HG02884 (cell line): ENCODE measurements at regions not wholly inside any gene's neighbourhood (a gene's known extent, or its start where the extent isn't known, plus 50 kb on each side); places are given as distances from the start of the nearest gene placed in this dataset.
A peak's percentile ranks its signal among the peaks of the same experiment; 100 is the strongest.

Experiments used
- ATAC-seq: cut with Tn5 transposase; IDR thresholded peaks from one replicate; pipeline ENCODE4 v1.9.1; 2021; ENCODE audit warnings: mild to moderate bottlenecking, moderate library complexity; ENCODE audit not compliant: unreplicated experiment

- no peak for ATAC-seq
These were observed 53.4 kb downstream of the PTCHD4 start for GRCh38 chr6:48057601-48058000.

GRCh38 chr6:48048451-48049146 is 62.4 kb downstream of the PTCHD4 start:
- ATAC-seq = no peak

GRCh38 chr6:48041894-48042293 is 69.1 kb downstream of the PTCHD4 start:
- ATAC-seq = no peak

- no peak for ATAC-seq
These were observed 73.1 kb downstream of the PTCHD4 start for GRCh38 chr6:48037946-48038345.

- ATAC-seq = no peak
These were observed 74.7 kb downstream of the PTCHD4 start for GRCh38 chr6:48036316-48036715.

GRCh38 chr6:48032151-48032550 is 78.8 kb downstream of the PTCHD4 start:
- ATAC-seq = no peak

DNA sequence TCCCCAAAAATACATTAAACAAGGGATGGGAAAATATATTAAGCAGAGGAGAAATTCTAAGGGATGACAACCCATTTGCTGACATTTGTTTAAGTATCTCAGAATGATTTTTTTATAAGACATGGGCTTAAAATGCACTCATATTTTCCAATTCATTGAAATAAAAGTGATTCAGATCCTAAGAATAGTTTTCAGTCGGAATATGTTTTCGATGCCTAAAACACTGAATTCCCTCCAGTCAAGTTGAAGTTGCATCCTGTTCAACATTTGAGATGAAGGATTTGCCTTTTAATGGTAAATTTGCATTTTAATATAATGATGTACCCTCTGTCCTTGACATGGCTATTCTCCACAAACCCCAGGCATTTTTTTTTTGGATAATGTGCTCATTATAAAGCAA is 79.3 kb downstream of the PTCHD4 start:
- ATAC-seq = no peak

GRCh38 chr6:48027704-48028435 is 83.1 kb downstream of the PTCHD4 start:
- peak; percentile 88 for ATAC-seq

- no peak for ATAC-seq
These were observed 86.0 kb downstream of the PTCHD4 start for GRCh38 chr6:48024956-48025355.

GRCh38 chr6:48021904-48022303 is 89.1 kb downstream of the PTCHD4 start:
- no peak for ATAC-seq

DNA sequence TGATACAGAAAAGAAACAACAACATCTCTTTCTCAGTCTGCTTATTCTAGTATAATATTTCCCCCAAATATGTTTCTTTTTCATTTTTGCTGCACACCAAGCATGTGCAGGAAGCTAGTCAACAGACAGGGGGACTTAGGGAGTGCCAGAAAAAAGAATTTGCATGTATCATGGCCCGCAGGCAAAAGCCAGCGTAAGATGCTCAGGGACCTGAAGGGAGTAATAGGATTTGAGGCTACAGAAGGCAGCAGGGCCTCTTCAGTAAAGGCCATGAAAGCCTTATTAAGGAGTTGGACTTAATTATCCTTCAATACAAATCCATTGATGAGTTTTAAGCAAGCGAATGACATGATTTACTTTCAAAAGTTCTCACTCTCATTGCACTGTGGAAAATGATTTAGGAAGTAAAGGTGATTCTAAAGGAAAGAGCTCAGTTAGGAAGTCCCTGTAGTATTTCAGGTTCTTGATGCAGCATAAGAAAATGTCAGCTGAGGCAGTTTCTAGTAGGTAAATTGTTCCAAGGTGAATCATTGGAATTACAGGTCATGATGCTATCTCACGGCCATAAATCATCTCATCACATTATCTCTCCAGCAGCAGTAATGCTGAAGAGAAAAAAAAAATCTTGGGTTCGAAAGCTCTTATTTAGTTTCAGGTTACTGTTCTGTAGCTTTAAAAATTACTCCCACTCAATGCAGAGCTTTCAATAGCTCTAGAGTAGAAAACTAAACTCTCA is 94.8 kb downstream of the PTCHD4 start:
- no peak for ATAC-seq

DNA sequence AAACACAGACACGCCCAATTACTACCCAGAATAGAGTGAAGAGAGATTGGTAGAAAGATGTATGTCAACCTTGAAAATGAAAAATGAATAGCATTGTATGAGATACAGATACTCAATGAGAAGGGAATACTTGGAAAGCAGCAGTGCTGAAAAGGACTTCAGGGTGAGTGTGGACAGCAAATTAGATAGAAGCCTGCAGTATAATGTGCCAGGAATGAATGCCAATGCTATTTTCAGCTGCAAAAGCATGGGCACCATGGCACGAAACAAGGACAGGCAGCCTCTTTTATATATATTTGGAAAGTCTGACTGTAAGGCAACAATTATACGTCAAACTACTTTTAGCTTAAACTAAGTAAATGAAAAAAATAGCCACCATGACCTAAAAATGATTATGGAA is 118.2 kb downstream of the PTCHD4 start:
- ATAC-seq = no peak

DNA sequence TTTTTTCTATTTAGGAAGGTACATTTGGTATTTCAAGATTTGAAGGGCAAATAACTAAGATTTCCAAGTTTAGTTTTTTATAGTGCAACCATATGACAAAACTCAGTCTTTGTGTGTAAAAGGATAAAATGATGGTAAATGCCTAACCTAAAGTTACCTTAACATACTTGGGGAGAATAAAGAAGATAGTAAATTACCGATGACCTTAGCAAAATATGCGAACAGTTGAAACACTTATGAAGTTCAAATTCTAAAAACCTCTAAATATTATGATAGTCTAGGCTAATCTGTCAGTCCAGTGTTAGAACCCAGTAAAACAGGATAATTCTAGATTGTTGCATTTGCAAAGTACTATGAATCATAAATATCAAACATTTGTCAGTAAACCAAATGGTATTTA is 127.5 kb downstream of the PTCHD4 start:
- no peak for ATAC-seq

- no peak for ATAC-seq
These were observed 133.7 kb downstream of the PTCHD4 start for GRCh38 chr6:47977314-47977713.

DNA sequence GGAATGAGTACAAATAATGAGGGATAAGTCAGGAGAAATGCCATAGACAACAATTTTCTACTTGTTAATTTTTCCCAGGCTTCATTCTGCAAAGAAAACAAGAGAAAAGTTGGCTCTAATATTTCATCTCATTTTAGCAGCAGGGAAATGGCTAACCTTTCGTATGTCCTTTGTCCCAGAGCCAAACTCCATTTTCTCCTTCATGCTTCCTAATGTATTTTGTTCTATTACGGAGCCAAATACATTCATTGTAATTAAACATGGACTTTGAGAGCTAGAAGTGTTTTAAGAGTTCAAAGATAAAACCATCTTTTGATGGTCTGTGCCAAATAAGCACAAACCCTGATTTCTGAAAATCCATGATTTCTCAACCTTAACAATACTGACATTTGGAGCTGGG is 136.9 kb downstream of the PTCHD4 start:
- no peak for ATAC-seq

DNA sequence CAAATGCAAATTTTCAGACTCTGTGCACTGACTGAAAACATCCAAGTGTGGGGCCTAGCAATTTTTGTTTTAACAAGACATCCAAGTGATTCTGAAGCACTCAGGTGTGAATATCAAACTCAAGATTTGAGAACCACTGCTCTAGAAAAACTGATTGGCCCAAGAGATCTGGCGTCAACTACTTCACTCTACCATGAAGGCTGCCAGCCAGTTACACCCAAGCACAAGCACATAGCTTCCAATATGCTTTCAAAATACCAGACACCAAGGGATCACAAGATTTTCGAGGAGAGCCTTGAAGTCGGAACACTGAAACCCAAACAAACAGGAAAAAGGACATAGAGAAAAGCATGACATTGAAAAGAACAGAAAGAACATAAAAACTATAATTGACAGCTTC is 140.2 kb downstream of the PTCHD4 start:
- no peak for ATAC-seq

DNA sequence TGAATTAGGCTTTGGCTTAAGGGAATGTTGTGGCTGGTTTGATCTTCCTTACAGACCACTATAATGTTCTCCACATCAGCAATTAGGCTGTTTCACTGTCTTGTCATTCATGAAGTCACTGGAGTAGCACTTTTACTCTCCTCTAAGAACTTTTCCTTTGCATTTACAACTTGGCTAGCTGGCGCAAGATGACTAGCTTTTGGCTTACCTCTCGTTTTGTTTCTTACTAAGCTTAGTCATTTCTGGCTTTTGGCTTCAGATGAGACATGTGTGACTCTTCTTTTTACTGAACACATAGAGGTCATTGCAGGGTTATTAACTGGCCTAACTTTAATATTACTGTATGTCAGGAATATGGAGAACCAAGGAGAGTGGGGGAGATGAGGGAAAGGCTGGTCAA is 143.2 kb downstream of the PTCHD4 start:
- ATAC-seq = peak; percentile 87

- no peak for ATAC-seq
These were observed 146.0 kb downstream of the PTCHD4 start for GRCh38 chr6:47964969-47965368.

DNA sequence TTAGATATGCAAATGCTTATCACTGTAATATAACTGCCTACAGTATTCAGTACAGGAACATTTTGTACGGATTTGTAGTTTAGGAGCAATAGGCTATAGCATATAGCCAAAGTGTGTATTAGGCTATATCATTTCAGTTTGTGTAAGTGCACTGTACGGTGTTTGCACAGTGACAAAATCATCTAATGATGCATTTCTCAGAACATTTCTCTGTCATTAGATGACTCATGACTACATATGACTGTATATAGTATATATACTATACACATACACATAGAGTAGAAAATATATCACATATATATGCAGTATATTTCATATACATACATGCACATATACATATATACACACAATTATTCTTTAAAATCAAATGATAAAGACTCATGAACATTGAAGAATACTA is 158.4 kb downstream of the PTCHD4 start:
- ATAC-seq = no peak

DNA sequence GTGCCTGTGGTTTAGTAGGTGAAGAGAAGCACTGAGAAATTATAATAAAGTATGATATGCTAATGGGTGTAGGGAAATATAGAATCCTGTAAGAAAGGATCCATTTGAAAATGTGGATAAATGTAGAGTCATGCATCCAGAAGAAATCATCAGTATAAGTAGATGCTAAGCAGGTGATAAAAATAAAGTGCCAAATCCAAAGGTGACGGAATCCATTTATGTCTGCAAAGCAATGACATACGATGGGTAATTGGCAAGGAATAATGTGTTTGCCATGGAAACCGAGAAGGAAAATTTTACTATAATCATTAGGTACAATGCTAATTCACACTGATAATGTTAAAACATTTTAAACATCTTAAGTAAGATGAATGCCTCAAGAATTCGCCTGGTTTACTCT is 163.0 kb downstream of the OPN5 start:
- ATAC-seq = no peak

DNA sequence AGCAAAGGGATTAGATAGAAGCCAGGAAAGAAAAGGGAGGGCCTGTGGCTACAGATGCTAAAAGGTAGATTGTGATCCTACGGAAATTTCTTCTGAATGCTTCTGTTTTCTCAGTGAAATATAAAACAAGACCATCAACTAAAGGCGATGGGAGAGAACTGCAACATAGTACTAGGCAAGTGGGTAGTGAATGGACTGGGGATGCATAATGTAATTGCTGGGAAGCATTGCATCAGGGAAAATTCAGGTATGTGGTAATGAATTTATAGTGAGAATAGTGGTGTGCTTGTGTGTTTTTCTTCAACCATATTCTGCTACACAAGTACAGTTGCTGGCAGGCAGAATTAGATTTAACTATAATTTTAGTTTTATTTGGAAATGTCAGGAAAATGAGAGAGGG is 156.6 kb downstream of the OPN5 start:
- no peak for ATAC-seq

- ATAC-seq = no peak
These were observed 155.0 kb downstream of the OPN5 start for GRCh38 chr6:47936820-47937219.
